NB4 (cell line): ENCODE measurements at regions not wholly inside any gene's neighbourhood (a gene's known extent, or its start where the extent isn't known, plus 50 kb on each side); places are given as distances from the start of the nearest gene placed in this dataset.

ENCODE experiments used
- CTCF ChIP-seq: IDR thresholded peaks from one replicate; pipeline ENCODE4 v1.5.1; 2012; ENCODE audit warnings: low read depth, low read length
- POLR2A ChIP-seq: IDR thresholded peaks from 2 replicates; pipeline ENCODE4 v1.6.1; 2011; ENCODE audit warnings: mild to moderate bottlenecking; ENCODE audit not compliant: insufficient read length; ENCODE audit errors: extremely low read depth

GRCh38 chr12:107167756-107168155 is 74.4 kb upstream of the CRY1 start:
- no peak for TF ChIP-seq CTCF
- no peak for TF ChIP-seq POLR2A
